ENCODE measurements at regions not wholly inside any gene's neighbourhood (a gene's known extent, or its start where the extent isn't known, plus 50 kb on each side); places are given as distances from the start of the nearest gene placed in this dataset.
"Not testable (repeated sequence)": the region's sequence is repeated elsewhere in the genome, so short reads cannot be mapped to it uniquely, and the experiment has no call there.

- TF ChIP-seq POLR2A (IDR thresholded peaks at IDR 0.05) (no peak), CTCF (IDR thresholded peaks at IDR 0.05) (no peak), POLR2AphosphoS5 (IDR thresholded peaks at IDR 0.05) (no peak)
- Histone ChIP-seq H3K27ac (no peak overlapping the region), H3K9me3 (no peaks in the 10 kb centered on the region), H3K4me3 (no peak overlapping the region), H3K36me3 (no peaks in the 10 kb centered on the region), H3K27me3 (replicated peaks; ENCODE audit: insufficient read depth) (no peaks in the 10 kb centered on the region), H3K4me1 (replicated peaks) (no peaks in the 10 kb centered on the region)
- no peak for DNase-seq (ENCODE audit: low spot score)
- intact Hi-C loops (cut with DNase I) = no loop called here
Observed at GRCh38 chrX:122268353-122268752, 915.7 kb upstream of the GRIA3 start.

GRCh38 chrX:122269243-122269781, 914.8 kb upstream of the GRIA3 start:
- no peak for DNase-seq (ENCODE audit: low spot score)
- intact Hi-C loops (cut with DNase I) = no loop called here
- Histone ChIP-seq H3K27me3 (replicated peaks; ENCODE audit: insufficient read depth) (no peaks in the 10 kb centered on the region), H3K9me3 (no peaks in the 10 kb centered on the region), H3K27ac (no peak overlapping the region), H3K4me1 (replicated peaks) (no peaks in the 10 kb centered on the region), H3K4me3 (no peak overlapping the region), H3K36me3 (no peaks in the 10 kb centered on the region)
- TF ChIP-seq CTCF (IDR thresholded peaks at IDR 0.05) (no peak), POLR2AphosphoS5 (IDR thresholded peaks at IDR 0.05) (no peak), POLR2A (IDR thresholded peaks at IDR 0.05) (no peak)

- Histone ChIP-seq H3K36me3 (no peaks in the 10 kb centered on the region), H3K9me3 (no peaks in the 10 kb centered on the region), H3K4me1 (replicated peaks) (no peaks in the 10 kb centered on the region), H3K4me3 (no peak overlapping the region), H3K27ac (no peak overlapping the region), H3K27me3 (replicated peaks; ENCODE audit: insufficient read depth) (no peaks in the 10 kb centered on the region)
- intact Hi-C loops (cut with DNase I) = no loop called here
- TF ChIP-seq CTCF (IDR thresholded peaks at IDR 0.05) (no peak), POLR2A (IDR thresholded peaks at IDR 0.05) (no peak), POLR2AphosphoS5 (IDR thresholded peaks at IDR 0.05) (no peak)
- no peak for DNase-seq (ENCODE audit: low spot score)
- WGBS = 96% methylated on average over 7 of the region's 7 CpGs
Observed at GRCh38 chrX:122270809-122271494, 913.1 kb upstream of the GRIA3 start.

GRCh38 chrX:122272011-122272410, 912.1 kb upstream of the GRIA3 start:
- no peaks in the 10 kb centered on the region for H3K27me3 ChIP-seq (replicated peaks; ENCODE audit: insufficient read depth)
- H3K27ac ChIP-seq = no peak overlapping the region
- no peaks in the 10 kb centered on the region for H3K36me3 ChIP-seq
- WGBS = 42% methylated on average over 1 of the region's 1 CpG
- TF ChIP-seq POLR2AphosphoS5 (IDR thresholded peaks at IDR 0.05) (no peak), POLR2A (IDR thresholded peaks at IDR 0.05) (no peak), CTCF (IDR thresholded peaks at IDR 0.05) (no peak)
- no peaks in the 10 kb centered on the region for H3K9me3 ChIP-seq
- no peak for DNase-seq (ENCODE audit: low spot score)
- H3K4me3 ChIP-seq = no peak overlapping the region
- intact Hi-C loops (cut with DNase I) = no loop called here
- H3K4me1 ChIP-seq (replicated peaks) = no peaks in the 10 kb centered on the region

GRCh38 chrX:122279746-122280145, 904.3 kb upstream of the GRIA3 start:
- H3K36me3 ChIP-seq = no peaks in the 10 kb centered on the region
- WGBS = 100% methylated on average over 1 of the region's 1 CpG
- TF ChIP-seq POLR2AphosphoS5 (IDR thresholded peaks at IDR 0.05) (no peak), POLR2A (IDR thresholded peaks at IDR 0.05) (no peak)
- H3K9me3 ChIP-seq = no peaks in the 10 kb centered on the region
- no peaks in the 10 kb centered on the region for H3K27me3 ChIP-seq (replicated peaks; ENCODE audit: insufficient read depth)
- no peak overlapping the region for H3K4me3 ChIP-seq
- no peaks in the 10 kb centered on the region for H3K4me1 ChIP-seq (replicated peaks)
- intact Hi-C loops (cut with DNase I) = no loop called here
- DNase-seq (ENCODE audit: low spot score) = no peak
- no peak overlapping the region for H3K27ac ChIP-seq

GRCh38 chrX:122299822-122300221, 884.3 kb upstream of the GRIA3 start:
- intact Hi-C loops (cut with DNase I); DNase-seq (ENCODE audit: low spot score); H3K27ac ChIP-seq; H3K36me3 ChIP-seq; H3K27me3 ChIP-seq (replicated peaks; ENCODE audit: insufficient read depth); H3K4me1 ChIP-seq (replicated peaks); H3K4me3 ChIP-seq; H3K9me3 ChIP-seq: not testable (repeated sequence)
- WGBS = 75% methylated on average over 4 of the region's 5 CpGs

Data from prostate gland (tissue), 2 donors.